ENCODE measurements at regions not wholly inside any gene's neighbourhood (a gene's known extent, or its start where the extent isn't known, plus 50 kb on each side); places are given as distances from the start of the nearest gene placed in this dataset.
A peak's percentile ranks its signal among the peaks of the same experiment; 100 is the strongest.

GRCh38 chr20:40207655-40208054, 481.4 kb downstream of the MAFB start:
- no peaks in the 10 kb centered on the region for H4K20me1 ChIP-seq (ENCODE audit: insufficient read depth, low read length)
- TF ChIP-seq CTCF (IDR thresholded peaks at IDR 0.05; ENCODE audit: low read depth, low read length) = no peak
- no peak for TF ChIP-seq EZH2phosphoT487 (IDR thresholded peaks at IDR 0.05; ENCODE audit: low read depth)
- H3K9me3 ChIP-seq (ENCODE audit: insufficient read depth, low read length) = 0 out of 2 replicates have a peak, but pooled peaks cover 4% of the 10 kb centered on the region
- H3K36me3 ChIP-seq (replicated peaks; ENCODE audit: low read depth, low read length) = no peaks in the 10 kb centered on the region
- no peaks in the 10 kb centered on the region for H3K27me3 ChIP-seq (ENCODE audit: low read depth, low read length)
- H3K79me2 ChIP-seq (ENCODE audit: low read length) = no peaks in the 10 kb centered on the region
- H3K9ac ChIP-seq (ENCODE audit: low read length) = no peak overlapping the region
- H3K4me3 ChIP-seq (ENCODE audit: low read length) = no peak overlapping the region
- H3K27ac ChIP-seq (ENCODE audit: low read length) = no peak overlapping the region
- no peaks in the 10 kb centered on the region for H3K4me1 ChIP-seq (ENCODE audit: low read length)
- no peak overlapping the region for H2AFZ ChIP-seq (ENCODE audit: low read depth, low read length)
- H3K4me2 ChIP-seq (ENCODE audit: low read length) = no peak overlapping the region

GRCh38 chr20:40205971-40206370, 483.1 kb downstream of the MAFB start:
- Histone ChIP-seq H3K36me3 (replicated peaks; ENCODE audit: low read depth, low read length) (no peaks in the 10 kb centered on the region), H3K27ac (ENCODE audit: low read length) (no peak overlapping the region), H3K4me2 (ENCODE audit: low read length) (no peak overlapping the region), H3K27me3 (ENCODE audit: low read depth, low read length) (no peaks in the 10 kb centered on the region), H3K79me2 (ENCODE audit: low read length) (no peaks in the 10 kb centered on the region), H3K9ac (ENCODE audit: low read length) (no peak overlapping the region), H2AFZ (ENCODE audit: low read depth, low read length) (peak overlapping the region; percentile 3; the same call in 1 of the 2 replicates), H3K4me1 (ENCODE audit: low read length) (no peaks in the 10 kb centered on the region), H3K4me3 (ENCODE audit: low read length) (no peak overlapping the region), H4K20me1 (ENCODE audit: insufficient read depth, low read length) (no peaks in the 10 kb centered on the region), H3K9me3 (ENCODE audit: insufficient read depth, low read length) (0 out of 2 replicates have a peak, but pooled peaks cover 4% of the 10 kb centered on the region)
- no peak for TF ChIP-seq CTCF (IDR thresholded peaks at IDR 0.05; ENCODE audit: low read depth, low read length)
- TF ChIP-seq EZH2phosphoT487 (IDR thresholded peaks at IDR 0.05; ENCODE audit: low read depth) = no peak

DNA sequence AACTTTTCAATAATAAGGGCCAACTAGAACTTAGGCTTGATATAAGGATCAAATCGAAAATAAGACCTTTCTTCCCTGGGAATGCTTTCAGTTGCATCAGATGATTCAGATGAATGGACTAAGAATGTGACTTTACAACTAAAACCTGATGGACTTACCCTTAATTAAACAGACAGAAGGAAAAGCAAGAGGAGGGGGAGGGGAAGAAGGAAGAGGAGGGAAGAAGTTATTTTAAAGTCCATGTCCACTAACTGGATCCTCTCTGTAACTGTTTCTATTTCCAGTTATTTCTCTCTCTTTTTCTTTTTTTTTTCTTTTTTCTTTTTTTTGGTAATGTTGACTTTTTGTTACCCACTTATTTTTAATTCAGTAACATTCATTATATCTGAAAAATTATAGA, 486.0 kb downstream of the MAFB start:
- Histone ChIP-seq H4K20me1 (ENCODE audit: insufficient read depth, low read length) (no peaks in the 10 kb centered on the region), H3K27me3 (ENCODE audit: low read depth, low read length) (no peaks in the 10 kb centered on the region), H3K4me1 (ENCODE audit: low read length) (no peaks in the 10 kb centered on the region), H3K4me3 (ENCODE audit: low read length) (no peak overlapping the region), H3K79me2 (ENCODE audit: low read length) (no peaks in the 10 kb centered on the region), H3K4me2 (ENCODE audit: low read length) (no peak overlapping the region), H3K27ac (ENCODE audit: low read length) (no peak overlapping the region), H2AFZ (ENCODE audit: low read depth, low read length) (no peak overlapping the region), H3K9me3 (ENCODE audit: insufficient read depth, low read length) (0 out of 2 replicates have a peak, but pooled peaks cover 4% of the 10 kb centered on the region), H3K36me3 (replicated peaks; ENCODE audit: low read depth, low read length) (no peaks in the 10 kb centered on the region), H3K9ac (ENCODE audit: low read length) (no peak overlapping the region)
- TF ChIP-seq EZH2phosphoT487 (IDR thresholded peaks at IDR 0.05; ENCODE audit: low read depth) = no peak
- no peak for TF ChIP-seq CTCF (IDR thresholded peaks at IDR 0.05; ENCODE audit: low read depth, low read length)

DNA sequence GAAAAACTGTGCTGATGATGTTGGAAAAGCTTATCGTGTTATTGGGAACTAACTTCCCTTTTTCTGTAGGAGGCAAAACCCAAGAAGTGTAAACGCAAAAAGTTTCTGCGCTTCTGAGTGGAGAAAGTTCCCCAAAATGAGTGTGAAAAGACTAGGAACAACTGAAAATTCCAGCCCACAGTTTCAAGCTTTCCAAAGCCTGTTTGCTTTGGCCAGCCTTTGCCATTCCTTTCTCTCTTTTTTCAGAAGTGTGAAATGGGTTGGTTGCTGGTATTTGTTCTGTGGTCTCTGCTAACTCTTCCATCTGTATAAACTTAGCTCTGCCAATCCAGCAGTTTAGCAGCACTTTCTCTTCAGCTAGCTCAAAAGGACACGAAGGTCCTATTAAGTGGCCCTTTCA, 491.3 kb downstream of the MAFB start:
- H3K9me3 ChIP-seq (ENCODE audit: insufficient read depth, low read length) = no peaks in the 10 kb centered on the region
- no peak overlapping the region for H2AFZ ChIP-seq (ENCODE audit: low read depth, low read length)
- H3K9ac ChIP-seq (ENCODE audit: low read length) = no peak overlapping the region
- TF ChIP-seq CTCF (IDR thresholded peaks at IDR 0.05; ENCODE audit: low read depth, low read length) = no peak
- TF ChIP-seq EZH2phosphoT487 (IDR thresholded peaks at IDR 0.05; ENCODE audit: low read depth) = no peak
- no peaks in the 10 kb centered on the region for H3K4me1 ChIP-seq (ENCODE audit: low read length)
- no peaks in the 10 kb centered on the region for H4K20me1 ChIP-seq (ENCODE audit: insufficient read depth, low read length)
- no peaks in the 10 kb centered on the region for H3K27me3 ChIP-seq (ENCODE audit: low read depth, low read length)
- H3K79me2 ChIP-seq (ENCODE audit: low read length) = no peaks in the 10 kb centered on the region
- no peak overlapping the region for H3K4me2 ChIP-seq (ENCODE audit: low read length)
- H3K36me3 ChIP-seq (replicated peaks; ENCODE audit: low read depth, low read length) = no peaks in the 10 kb centered on the region
- H3K4me3 ChIP-seq (ENCODE audit: low read length) = no peak overlapping the region
- H3K27ac ChIP-seq (ENCODE audit: low read length) = no peak overlapping the region
